GM23338 (cell line): ENCODE measurements at regions not wholly inside any gene's neighbourhood (a gene's known extent, or its start where the extent isn't known, plus 50 kb on each side); places are given as distances from the start of the nearest gene placed in this dataset.
"Not testable (repeated sequence)": the region's sequence is repeated elsewhere in the genome, so short reads cannot be mapped to it uniquely, and the experiment has no call there.

Experiments used
- ATAC-seq: fragments of 200-7000 bp; cut with Tn5 transposase; 3 replicates; pipeline ENCODE4 v1.9.1; 2020
- DNase-seq: peaks from one replicate; pipeline ENCODE4 v3.0.0-alpha.2; 2015; ENCODE audit warnings: low spot score
- H2AFZ ChIP-seq: fragments of 200-600 bp; sonication (generic); 2 replicates; pipeline ENCODE4 v1.8.0; 2016; ENCODE audit warnings: antibody characterized with exemption, mild to moderate bottlenecking, moderate library complexity
- H3F3A ChIP-seq: fragments of 200-600 bp; sonication (generic); replicated peaks from 2 replicates; pipeline ENCODE4 v1.8.0; 2017; ENCODE audit warnings: antibody characterized with exemption, mixed run types, low read depth
- H3K27ac ChIP-seq: fragments of 200-600 bp; sonication (generic); 2 replicates; pipeline ENCODE4 v1.6.1; 2016; ENCODE audit warnings: low read depth
- H3K27me3 ChIP-seq: fragments of 200-600 bp; sonication (generic); 2 replicates; pipeline ENCODE4 v1.8.0; 2016; ENCODE audit warnings: mild to moderate bottlenecking, mixed run types, moderate library complexity; ENCODE audit not compliant: insufficient read depth
- H3K36me3 ChIP-seq: fragments of 200-600 bp; sonication (generic); 2 replicates; pipeline ENCODE4 v1.8.0; 2016; ENCODE audit warnings: mild to moderate bottlenecking; ENCODE audit not compliant: insufficient read depth
- H3K4me1 ChIP-seq: fragments of 200-600 bp; sonication (generic); 2 replicates; pipeline ENCODE4 v1.8.0; 2016; ENCODE audit warnings: mild to moderate bottlenecking, moderate library complexity; ENCODE audit not compliant: insufficient read depth
- H3K4me2 ChIP-seq: fragments of 200-600 bp; sonication (generic); 2 replicates; pipeline ENCODE4 v1.7.1; 2017; ENCODE audit warnings: mixed run types
- H3K4me3 ChIP-seq: fragments of 200-600 bp; sonication (generic); 2 replicates; pipeline ENCODE4 v1.6.1; 2016; ENCODE audit warnings: mixed run types
- H3K79me2 ChIP-seq: fragments of 200-600 bp; sonication (generic); replicated peaks from 2 replicates; pipeline ENCODE4 v1.8.0; 2017; ENCODE audit warnings: mild to moderate bottlenecking; ENCODE audit not compliant: insufficient read depth
- H3K9me2 ChIP-seq: fragments of 200-600 bp; sonication (generic); 2 replicates; pipeline ENCODE4 v1.8.0; 2017; ENCODE audit not compliant: insufficient read depth
- H4K20me1 ChIP-seq: fragments of 200-600 bp; sonication (generic); replicated peaks from 2 replicates; pipeline ENCODE4 v1.8.0; 2017; ENCODE audit warnings: mild to moderate bottlenecking; ENCODE audit not compliant: insufficient read depth
- H3K27ac Mint-ChIP-seq: 2 replicates; pipeline ENCODE4 v1.8.0; 2020; ENCODE audit warnings: inconsistent platforms, mild to moderate bottlenecking, moderate library complexity, mixed read lengths
- H3K27me3 Mint-ChIP-seq: 3 replicates; pipeline ENCODE4 v1.8.0; 2022; ENCODE audit warnings: low read depth, mild to moderate bottlenecking, moderate library complexity, mixed read lengths, inconsistent platforms; ENCODE audit not compliant: insufficient read depth, poor library complexity
- H3K36me3 Mint-ChIP-seq: 3 replicates; pipeline ENCODE4 v1.8.0; 2021; ENCODE audit warnings: low read depth, mild to moderate bottlenecking, inconsistent platforms, moderate library complexity, mixed read lengths
- H3K4me1 Mint-ChIP-seq: 3 replicates; pipeline ENCODE4 v1.8.0; 2020; ENCODE audit warnings: mild to moderate bottlenecking, inconsistent platforms, mixed read lengths
- H3K4me3 Mint-ChIP-seq: 3 replicates; pipeline ENCODE4 v1.8.0; 2021; ENCODE audit warnings: moderate library complexity, mild to moderate bottlenecking, inconsistent platforms, mixed read lengths
- H3K9me3 Mint-ChIP-seq: 3 replicates; pipeline ENCODE4 v1.8.0; 2020; ENCODE audit warnings: moderate library complexity, mild to moderate bottlenecking, inconsistent platforms, mixed read lengths
- CREB1 ChIP-seq: fragments of 250-450 bp; sonication (Bioruptor Pico); IDR thresholded peaks from 2 replicates; pipeline ENCODE4 v1.5.0; 2020; ENCODE audit warnings: low read depth, mild to moderate bottlenecking, moderate library complexity

GRCh38 chr22:21150863-21151262 is 105.1 kb downstream of the LRRC74B start:
- H3K27me3 ChIP-seq, DNase-seq, H3K9me2 ChIP-seq, H3K4me3 ChIP-seq, H3K27ac ChIP-seq, H3K4me2 ChIP-seq, H3K9me3 Mint-ChIP-seq, H3K79me2 ChIP-seq, H4K20me1 ChIP-seq, H3K36me3 ChIP-seq, H3K4me1 Mint-ChIP-seq, H3K27me3 Mint-ChIP-seq, H3K36me3 Mint-ChIP-seq, H3F3A ChIP-seq, H3K27ac Mint-ChIP-seq, H3K4me1 ChIP-seq: not testable (repeated sequence)
- H3K4me3 Mint-ChIP-seq: peak overlapping the region; percentile 55; the same call in 2 of the 3 replicates
- peak overlapping the region; percentile 93; the same call in 1 of the 2 replicates for H2AFZ ChIP-seq
- TF ChIP-seq CREB1 (CRISPR knock-in tag): peak; percentile 91
- ATAC-seq: peak; percentile 58; the same call in 2 of the 3 replicates

- H3K79me2 ChIP-seq, H3K27ac ChIP-seq, H3K4me3 ChIP-seq, H3K4me1 Mint-ChIP-seq, H3F3A ChIP-seq, H2AFZ ChIP-seq, H3K27ac Mint-ChIP-seq, ATAC-seq, H3K4me3 Mint-ChIP-seq, H3K36me3 Mint-ChIP-seq, H3K27me3 Mint-ChIP-seq, DNase-seq, H4K20me1 ChIP-seq, H3K4me2 ChIP-seq, H3K27me3 ChIP-seq, H3K9me3 Mint-ChIP-seq, H3K9me2 ChIP-seq, H3K4me1 ChIP-seq, H3K36me3 ChIP-seq: not testable (repeated sequence)
These were observed 142.1 kb downstream of the LRRC74B start for GRCh38 chr22:21187841-21188240.

GRCh38 chr22:21212054-21212453 is 166.3 kb downstream of the LRRC74B start:
- H3K4me2 ChIP-seq, H3K36me3 Mint-ChIP-seq, H3K27ac Mint-ChIP-seq, H3K27ac ChIP-seq, H2AFZ ChIP-seq, H3K4me3 ChIP-seq, H3K79me2 ChIP-seq, ATAC-seq, H3F3A ChIP-seq, H3K27me3 Mint-ChIP-seq, H3K9me2 ChIP-seq, H3K36me3 ChIP-seq, H3K4me1 ChIP-seq, H3K4me3 Mint-ChIP-seq, H4K20me1 ChIP-seq, H3K4me1 Mint-ChIP-seq, H3K27me3 ChIP-seq, H3K9me3 Mint-ChIP-seq, DNase-seq: not testable (repeated sequence)

- H3K79me2 ChIP-seq, H3K27ac Mint-ChIP-seq, H2AFZ ChIP-seq, H3K4me3 Mint-ChIP-seq, H3K9me2 ChIP-seq, H3K4me2 ChIP-seq, H3K27ac ChIP-seq, H3K27me3 Mint-ChIP-seq, ATAC-seq, H3K9me3 Mint-ChIP-seq, DNase-seq, H3K4me3 ChIP-seq, H4K20me1 ChIP-seq, H3K36me3 Mint-ChIP-seq, H3F3A ChIP-seq, H3K4me1 Mint-ChIP-seq, H3K36me3 ChIP-seq, H3K4me1 ChIP-seq, H3K27me3 ChIP-seq: not testable (repeated sequence)
These were observed 167.4 kb upstream of the RIMBP3B start for GRCh38 chr22:21215973-21216731.

- not testable (repeated sequence) for H3K4me2 ChIP-seq, H3K79me2 ChIP-seq, H3K36me3 Mint-ChIP-seq, H3K27ac ChIP-seq, H3K27ac Mint-ChIP-seq, H3K9me2 ChIP-seq, H3F3A ChIP-seq, H3K4me1 Mint-ChIP-seq, H2AFZ ChIP-seq, H3K4me1 ChIP-seq, DNase-seq, H3K27me3 Mint-ChIP-seq, H3K4me3 ChIP-seq, H3K4me3 Mint-ChIP-seq, ATAC-seq, H3K36me3 ChIP-seq, H4K20me1 ChIP-seq, H3K9me3 Mint-ChIP-seq, H3K27me3 ChIP-seq
These were observed 158.7 kb upstream of the RIMBP3B start for GRCh38 chr22:21224900-21225299.

- not testable (repeated sequence) for H3K79me2 ChIP-seq, H3F3A ChIP-seq, H3K9me3 Mint-ChIP-seq, H3K36me3 ChIP-seq, H3K4me1 ChIP-seq, H3K36me3 Mint-ChIP-seq, H3K4me3 ChIP-seq, H3K27ac ChIP-seq, H3K27me3 Mint-ChIP-seq, H4K20me1 ChIP-seq, H3K4me3 Mint-ChIP-seq, H3K9me2 ChIP-seq, ATAC-seq, H3K27me3 ChIP-seq, H3K4me1 Mint-ChIP-seq, H3K4me2 ChIP-seq, H3K27ac Mint-ChIP-seq, H2AFZ ChIP-seq, DNase-seq
These were observed 156.5 kb upstream of the RIMBP3B start for GRCh38 chr22:21226901-21227693.
